ENCODE measurements at regions not wholly inside any gene's neighbourhood (a gene's known extent, or its start where the extent isn't known, plus 50 kb on each side); places are given as distances from the start of the nearest gene placed in this dataset.

- TF ChIP-seq GTF2I (CRISPR knock-in tag; conservative IDR thresholded peaks at IDR 0.05), result no peak
- TF ChIP-seq NFATC4 (CRISPR knock-in tag; IDR thresholded peaks at IDR 0.05), result no peak
- no peak for TF ChIP-seq NR1H2 (CRISPR knock-in tag; IDR thresholded peaks at IDR 0.05)
- no peak for TF ChIP-seq ZBTB43 (CRISPR knock-in tag; IDR thresholded peaks at IDR 0.05)
- no peak for TF ChIP-seq HMGA2 (CRISPR knock-in tag; IDR thresholded peaks at IDR 0.05)
- TF ChIP-seq CBFB (CRISPR knock-in tag; IDR thresholded peaks at IDR 0.05; ENCODE audit: low read depth), result no peak
- TF ChIP-seq E2F4 (CRISPR knock-in tag; IDR thresholded peaks at IDR 0.05; ENCODE audit: borderline replicate concordance, low read depth), result no peak
- DNase-seq (ENCODE audit: low spot score) (no peak), ATAC-seq (no peak)
- H3K27me3 Mint-ChIP-seq (ENCODE audit: low read depth), result no peaks in the 10 kb centered on the region
- H3K4me3 Mint-ChIP-seq, result no peak overlapping the region
- H3K4me1 Mint-ChIP-seq, result no peaks in the 10 kb centered on the region
- peaks cover 7% of the 10 kb centered on the region; the same call in 1 of the 2 replicates for H3K36me3 Mint-ChIP-seq
- POLR2A ChIA-PET, result no interaction called here
- H3K9me3 Mint-ChIP-seq, result peaks cover 23% of the 10 kb centered on the region
- H3K27ac Mint-ChIP-seq, result no peak overlapping the region
- CTCF ChIA-PET, result no interaction called here
Measured at GRCh38 chr12:40635141-40635731, 57.0 kb upstream of the CNTN1 start.
